Transverse colon (tissue), 4 donors: ENCODE measurements at regions not wholly inside any gene's neighbourhood (a gene's known extent, or its start where the extent isn't known, plus 50 kb on each side); places are given as distances from the start of the nearest gene placed in this dataset.

ENCODE experiments used
- DNase-seq: peaks from one replicate; pipeline ENCODE4 v3.0.0-alpha.2; 2019
- H3K27ac ChIP-seq, 4 donors: fragments of 200-600 bp; sonication (generic); 2 replicates each; pipeline ENCODE4 v1.5.1; 2016 to 2018; ENCODE audit warnings: inconsistent platforms in 4 of 4
- H3K27me3 ChIP-seq: fragments of 200-600 bp; sonication (generic); 2 replicates; pipeline ENCODE4 v1.5.1; 2017; ENCODE audit warnings: inconsistent platforms
- H3K36me3 ChIP-seq, 4 donors: fragments of 200-600 bp; sonication (generic); 2 replicates each; pipeline ENCODE4 v1.5.1; 2017 to 2019; ENCODE audit warnings: inconsistent platforms in 4 of 4
- H3K4me1 ChIP-seq, 4 donors: fragments of 200-600 bp; sonication (generic); 2 replicates each; pipeline ENCODE4 v1.5.1; 2017 to 2020; ENCODE audit warnings: inconsistent platforms in 4 of 4
- H3K4me3 ChIP-seq, 4 donors: fragments of 200-600 bp; sonication (generic); 1 replicate in 1 of 4; 2 replicates in 3 of 4; pipeline versions ENCODE4 v1.5.1 to v1.6.1; 2017 to 2019; ENCODE audit warnings: inconsistent platforms in 4 of 4
- H3K9me3 ChIP-seq, 2 donors: fragments of 200-600 bp; sonication (generic); 2 replicates each; pipeline ENCODE4 v1.5.1; 2017 to 2019; ENCODE audit warnings: inconsistent platforms in 2 of 2
- CTCF ChIP-seq, 5 experiments: fragments of 200-600 bp in 3 of 5; fragments of 450-650 bp in 2 of 5; sonication (generic) in 3 of 5; IDR thresholded peaks; 1 replicate in 2 of 5; 2 replicates in 3 of 5; pipeline ENCODE4 v1.5.1; 2016 to 2017; ENCODE audit warnings: antibody characterized with exemption in 5 of 5, inconsistent platforms in 3 of 5, mild to moderate bottlenecking in 2 of 5, moderate library complexity in 1 of 5
- EP300 ChIP-seq: sonication (generic); formaldehyde crosslinking; IDR thresholded peaks from one replicate; pipeline ENCODE4 v1.6.1; 2017; ENCODE audit warnings: antibody characterized with exemption, low read depth
- POLR2A ChIP-seq: fragments of 450-650 bp; IDR thresholded peaks from one replicate; pipeline ENCODE4 v1.6.1; 2016; ENCODE audit warnings: antibody characterized with exemption, mild to moderate bottlenecking, moderate library complexity
- POLR2AphosphoS5 ChIP-seq, 3 donors: sonication (generic); formaldehyde crosslinking; IDR thresholded peaks; one replicate each; pipeline ENCODE4 v1.6.1; 2016; ENCODE audit warnings: antibody characterized with exemption in 3 of 3
- WGBS, 2 donors: methylation state at CpG; one replicate each; pipeline ENCODE4 v1.1.5; 2018; ENCODE audit warnings: low coverage in 1 of 2; 5-methylcytosine and 5-hydroxymethylcytosine counted together
- in situ Hi-C, 4 donors: fragments of 200-750 bp; cut with MboI; loops; one replicate each; pipeline versions ENCODE4 v1.15.0 to v1.15.1; 2017; ENCODE audit warnings: low sequenced_read_pairs in 3 of 4, low pct_ligation_motif_present in 1 of 4, low pct_unique_long_range_greater_than_20kb in 1 of 4
- intact Hi-C: fragments of 100-400 bp; cut with DNase I; formaldehyde crosslinking; loops from one replicate; pipeline ENCODE4 v1.15.1; 2023; ENCODE audit warnings: low total_unique reads

- no peak for TF ChIP-seq POLR2AphosphoS5 (IDR thresholded peaks at IDR 0.05)
- no peak for TF ChIP-seq POLR2A
- TF ChIP-seq CTCF (IDR thresholded peaks at IDR 0.05), result no peak
- TF ChIP-seq EP300, result no peak
- Histone ChIP-seq H3K4me3 (no peak overlapping the region), H3K4me1 (no peaks in the 10 kb centered on the region), H3K36me3 (no peaks in the 10 kb centered on the region), H3K9me3 (no peaks in the 10 kb centered on the region), H3K27ac (no peak overlapping the region), H3K27me3 (no peaks in the 10 kb centered on the region)
- WGBS, 2 donors, result 92 to 100% methylated on average over 2 to 10 of the region's 10 CpGs
- no peak for DNase-seq
- intact Hi-C loops (no loop called here), in situ Hi-C loops (no loop called here)
These were observed 131.3 kb downstream of the CYB561 start for GRCh38 chr17:63314761-63315160.

GRCh38 chr17:63316100-63316499 is 130.0 kb downstream of the CYB561 start:
- in situ Hi-C loops (no loop called here), intact Hi-C loops (no loop called here)
- WGBS, 2 donors, result 60 to 67% methylated on average over 1 of the region's 1 CpG
- TF ChIP-seq CTCF (IDR thresholded peaks at IDR 0.05) (no peak), POLR2A (no peak), EP300 (no peak), POLR2AphosphoS5 (IDR thresholded peaks at IDR 0.05) (no peak)
- H3K4me1 ChIP-seq, result no peaks in the 10 kb centered on the region
- H3K36me3 ChIP-seq, result no peaks in the 10 kb centered on the region
- H3K4me3 ChIP-seq, result no peak overlapping the region
- no peak overlapping the region for H3K27ac ChIP-seq
- no peak for DNase-seq
- H3K27me3 ChIP-seq, result no peaks in the 10 kb centered on the region
- no peaks in the 10 kb centered on the region for H3K9me3 ChIP-seq

- TF ChIP-seq CTCF (IDR thresholded peaks at IDR 0.05), result no peak
- TF ChIP-seq POLR2AphosphoS5 (IDR thresholded peaks at IDR 0.05), result no peak
- TF ChIP-seq POLR2A, result no peak
- no peak for TF ChIP-seq EP300
- DNase-seq, result no peak
- intact Hi-C loops, result no loop called here
- H3K27me3 ChIP-seq, result no peaks in the 10 kb centered on the region
- no peak overlapping the region for H3K27ac ChIP-seq
- no peaks in the 10 kb centered on the region for H3K9me3 ChIP-seq
- H3K36me3 ChIP-seq, result no peaks in the 10 kb centered on the region
- in situ Hi-C loops, result no loop called here
- no peaks in the 10 kb centered on the region for H3K4me1 ChIP-seq
- 68 to 71% methylated on average over 1 to 2 of the region's 2 CpGs for WGBS, 2 donors
- H3K4me3 ChIP-seq, result no peak overlapping the region
These were observed 128.8 kb downstream of the CYB561 start for GRCh38 chr17:63317166-63317840.

- H3K9me3 ChIP-seq, result no peaks in the 10 kb centered on the region
- H3K27me3 ChIP-seq, result no peaks in the 10 kb centered on the region
- H3K36me3 ChIP-seq, result no peaks in the 10 kb centered on the region
- in situ Hi-C loops (no loop called here), intact Hi-C loops (no loop called here)
- no peak overlapping the region for H3K27ac ChIP-seq
- no peaks in the 10 kb centered on the region for H3K4me1 ChIP-seq
- 76 to 78% methylated on average over 4 of the region's 4 CpGs for WGBS, 2 donors
- DNase-seq, result no peak
- TF ChIP-seq POLR2A (no peak), CTCF (IDR thresholded peaks at IDR 0.05) (no peak), EP300 (no peak), POLR2AphosphoS5 (IDR thresholded peaks at IDR 0.05) (no peak)
- no peak overlapping the region for H3K4me3 ChIP-seq
These were observed 120.3 kb downstream of the CYB561 start for GRCh38 chr17:63325808-63326207.
